ENCODE measurements at regions not wholly inside any gene's neighbourhood (a gene's known extent, or its start where the extent isn't known, plus 50 kb on each side); places are given as distances from the start of the nearest gene placed in this dataset.

DNA sequence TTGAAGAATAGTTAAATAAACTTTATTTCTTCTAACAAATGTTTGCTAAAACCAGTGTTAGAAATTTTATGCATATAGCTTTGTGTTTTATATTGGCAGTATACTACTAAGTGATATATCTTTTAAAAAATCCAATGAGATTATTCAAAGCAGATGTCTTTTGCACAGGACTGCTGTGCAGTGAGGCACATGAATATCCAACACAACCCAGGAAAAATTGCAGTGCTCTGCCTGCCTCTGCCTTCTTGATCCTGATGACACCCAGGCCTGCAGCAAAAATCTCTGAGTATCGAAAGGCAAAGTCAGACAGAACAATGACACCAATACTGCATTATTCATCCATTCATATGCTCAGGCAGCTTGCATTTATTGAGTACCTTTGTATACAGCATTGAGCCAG, 1076.5 kb upstream of the ARRDC3 start:
- Histone ChIP-seq H3K27ac (no peak overlapping the region), H3K36me3 (no peaks in the 10 kb centered on the region), H3K9me3 (peaks cover 0 to 9% (median 0%) of the 10 kb centered on the region in 11 donors), H3K4me1 (no peaks in the 10 kb centered on the region), H3K4me3 (no peak overlapping the region), H3K27me3 (no peaks in the 10 kb centered on the region)
- intact Hi-C loops (cut with DNase I) = no loop called here
- 75 to 89% methylated on average over 1 of the region's 1 CpG for WGBS, 2 donors
- ATAC-seq = no peak
- TF ChIP-seq CTCF (IDR thresholded peaks at IDR 0.05) = no peak
- DNase-seq = no peak

GRCh38 chr5:92455011-92455410, 1071.9 kb upstream of the ARRDC3 start:
- no peak for TF ChIP-seq CTCF (IDR thresholded peaks at IDR 0.05)
- Histone ChIP-seq H3K9me3 (peaks cover 0 to 9% (median 0%) of the 10 kb centered on the region in 11 donors), H3K4me3 (no peak overlapping the region), H3K27me3 (no peaks in the 10 kb centered on the region), H3K27ac (no peak overlapping the region), H3K4me1 (no peaks in the 10 kb centered on the region), H3K36me3 (no peaks in the 10 kb centered on the region)
- ATAC-seq = no peak
- no peak for DNase-seq
- 78 to 79% methylated on average over 3 of the region's 3 CpGs for WGBS, 2 donors
- intact Hi-C loops (cut with DNase I) = no loop called here

DNA sequence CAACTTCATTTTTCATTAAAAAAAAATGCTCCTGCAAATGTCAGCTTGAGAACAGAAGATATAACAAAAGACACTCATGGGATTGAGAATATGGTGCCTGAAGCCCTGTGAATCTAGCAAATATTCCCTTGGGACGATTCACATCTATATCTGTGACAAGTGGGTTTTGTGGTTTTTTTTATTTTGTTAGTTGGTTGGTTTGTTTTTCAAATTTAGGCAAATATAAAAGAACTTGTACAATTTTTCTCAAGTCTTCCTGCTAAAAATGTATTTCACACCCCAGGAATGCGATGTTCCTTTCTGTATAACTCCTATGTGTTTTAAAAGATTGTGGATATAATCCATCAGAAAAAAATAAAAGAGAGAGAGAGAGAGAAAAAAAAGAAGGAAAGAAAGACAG, 1061.8 kb upstream of the ARRDC3 start:
- H3K4me1 ChIP-seq = no peaks in the 10 kb centered on the region
- DNase-seq = no peak
- no peak for ATAC-seq
- peaks cover 0 to 13% (median 0%) of the 10 kb centered on the region in 11 donors for H3K9me3 ChIP-seq
- no peak overlapping the region for H3K27ac ChIP-seq
- no peak overlapping the region for H3K4me3 ChIP-seq
- no peaks in the 10 kb centered on the region for H3K27me3 ChIP-seq
- intact Hi-C loops (cut with DNase I) = no loop called here
- WGBS, 2 donors = 78 to 85% methylated on average over 2 of the region's 2 CpGs
- no peak for TF ChIP-seq CTCF (IDR thresholded peaks at IDR 0.05)
- H3K36me3 ChIP-seq = no peaks in the 10 kb centered on the region

DNA sequence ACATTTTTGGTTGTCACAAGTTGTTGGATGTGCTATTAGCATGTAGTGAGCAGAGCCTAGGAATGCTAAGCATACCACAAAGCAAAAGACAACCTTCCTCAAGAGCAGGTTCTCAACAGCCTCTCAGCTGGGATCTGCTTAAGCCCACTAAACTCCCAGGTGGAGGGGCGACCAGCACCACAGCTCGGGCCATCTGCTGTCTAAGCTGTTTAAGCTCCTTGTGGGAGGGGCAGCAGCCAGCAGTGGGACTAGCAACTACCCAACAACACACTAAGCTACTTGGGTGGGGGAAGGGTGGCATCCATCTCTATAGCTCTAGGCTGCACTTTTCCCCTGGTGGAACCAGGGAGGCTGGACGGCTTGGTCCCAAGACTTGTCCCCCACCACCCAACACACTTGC, 1052.7 kb upstream of the ARRDC3 start:
- no peak for ATAC-seq
- intact Hi-C loops (cut with DNase I) = no loop called here
- no peaks in the 10 kb centered on the region for H3K4me1 ChIP-seq
- no peak for TF ChIP-seq CTCF (IDR thresholded peaks at IDR 0.05)
- H3K27ac ChIP-seq = no peak overlapping the region
- no peaks in the 10 kb centered on the region for H3K36me3 ChIP-seq
- peaks cover 0 to 68% (median 0%) of the 10 kb centered on the region in 11 donors for H3K9me3 ChIP-seq
- no peaks in the 10 kb centered on the region for H3K27me3 ChIP-seq
- no peak for DNase-seq
- H3K4me3 ChIP-seq = no peak overlapping the region
- 86 to 89% methylated on average over 3 of the region's 3 CpGs for WGBS, 2 donors

DNA sequence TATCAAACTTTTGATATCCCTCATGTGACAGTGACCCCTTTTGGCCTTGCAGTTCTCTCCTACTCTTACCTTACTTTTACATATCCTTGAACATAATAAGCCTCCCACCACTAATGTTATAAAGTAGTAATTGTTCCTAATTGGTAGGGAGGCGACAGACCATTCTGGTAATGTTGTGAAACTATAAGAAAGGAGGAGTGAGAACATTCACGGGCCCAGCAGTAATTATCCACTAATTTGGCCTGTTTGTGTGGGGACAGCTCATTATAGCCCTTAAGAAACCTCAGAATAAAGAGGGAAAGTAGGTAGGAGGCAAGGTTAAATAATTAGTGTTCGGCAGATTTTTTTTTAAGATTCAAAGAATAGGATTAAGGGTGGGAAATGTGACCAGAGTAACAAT, 1046.5 kb upstream of the ARRDC3 start:
- no peak for TF ChIP-seq CTCF (IDR thresholded peaks at IDR 0.05)
- intact Hi-C loops (cut with DNase I) = no loop called here
- Histone ChIP-seq H3K27me3 (no peaks in the 10 kb centered on the region), H3K27ac (no peak overlapping the region), H3K4me1 (no peaks in the 10 kb centered on the region), H3K36me3 (no peaks in the 10 kb centered on the region), H3K9me3 (peaks cover 0 to 24% (median 0%) of the 10 kb centered on the region in 11 donors), H3K4me3 (no peak overlapping the region)
- ATAC-seq (no peak), DNase-seq (no peak)
- WGBS, 2 donors = 71 to 74% methylated on average over 3 of the region's 3 CpGs

Measured in heart right ventricle (tissue), 16 donors.